SK-N-SH (cell line): ENCODE measurements at regions not wholly inside any gene's neighbourhood (a gene's known extent, or its start where the extent isn't known, plus 50 kb on each side); places are given as distances from the start of the nearest gene placed in this dataset.
"Not testable (repeated sequence)": the region's sequence is repeated elsewhere in the genome, so short reads cannot be mapped to it uniquely, and the experiment has no call there.

Source experiments
- CTCF ChIA-PET: fragments of 300-600, 350-600 bp; formaldehyde crosslinking; extraction: SDS; loops from one replicate; lab custom pipeline; 2021; lab: Yijun Ruan, JAX
- POLR2A ChIA-PET: fragments of 350-600 bp; sonication (Branson Sonifier 250); formaldehyde crosslinking; extraction: SDS; loops from one replicate; lab custom pipeline; 2020; ENCODE audit warnings: antibody characterized with exemption, inconsistent platforms; lab: Yijun Ruan, JAX
- DNase-seq: peaks from one replicate; pipeline ENCODE4 v3.0.0; 2012
- H2AFZ ChIP-seq: fragments of 200-600 bp; sonication (generic); 2 replicates; pipeline ENCODE4 v1.8.1; 2016; ENCODE audit warnings: antibody characterized with exemption, mild to moderate bottlenecking, low read depth
- H3F3A ChIP-seq: fragments of 200-600 bp; sonication (generic); replicated peaks from 2 replicates; pipeline ENCODE3; 2016; ENCODE audit warnings: antibody characterized with exemption, mild to moderate bottlenecking; ENCODE audit not compliant: insufficient read depth
- H3K27ac ChIP-seq, 2 experiments: fragments of 200-500 bp in 1 of 2; fragments of 200-600 bp in 1 of 2; sonication (Bioruptor generic) in 1 of 2; sonication (generic), shearing (Covaris generic) in 1 of 2; 2 replicates each; pipeline versions ENCODE4 v1.5.1 to v1.6.1; 2014 to 2016; ENCODE audit warnings: low read depth in 2 of 2, inconsistent platforms in 1 of 2, low read length in 1 of 2, mild to moderate bottlenecking in 1 of 2, mixed read lengths in 1 of 2
- H3K27me3 ChIP-seq: fragments of 200-600 bp; sonication (generic), shearing (Covaris generic); 2 replicates; pipeline ENCODE4 v1.6.1; 2016; ENCODE audit warnings: mixed run types; ENCODE audit not compliant: insufficient read depth
- H3K36me3 ChIP-seq, 2 experiments: fragments of 200-500 bp in 1 of 2; fragments of 200-600 bp in 1 of 2; sonication (Bioruptor generic) in 1 of 2; sonication (generic) in 1 of 2; replicated peaks in 1 of 2; 2 replicates each; pipeline versions ENCODE3 to v1.5.1; 2014 to 2016; ENCODE audit warnings: low read length in 1 of 2, mild to moderate bottlenecking in 1 of 2; ENCODE audit not compliant: insufficient read depth in 2 of 2, control insufficient read depth in 1 of 2
- H3K4me1 ChIP-seq, 2 experiments: fragments of 200-500 bp in 1 of 2; fragments of 200-600 bp in 1 of 2; sonication (Bioruptor generic) in 1 of 2; sonication (generic), shearing (Covaris generic) in 1 of 2; 2 replicates each; pipeline versions ENCODE4 v1.5.1 to v1.6.1; 2014 to 2016; ENCODE audit warnings: low read depth in 1 of 2, low read length in 1 of 2, mixed run types in 1 of 2; ENCODE audit not compliant: insufficient read depth in 2 of 2, control insufficient read depth in 1 of 2
- H3K4me2 ChIP-seq: fragments of 200-600 bp; sonication (generic), shearing (Covaris generic); 2 replicates; pipeline ENCODE4 v1.6.1; 2017; ENCODE audit warnings: mixed run types
- H3K4me3 ChIP-seq, 2 experiments: fragments of 200-500 bp in 1 of 2; fragments of 200-600 bp in 1 of 2; sonication (Bioruptor generic) in 1 of 2; sonication (generic), shearing (Covaris generic) in 1 of 2; 2 replicates each; pipeline versions ENCODE4 v1.5.1 to v1.8.1; 2014 to 2016; ENCODE audit warnings: low read depth in 2 of 2, inconsistent platforms in 1 of 2, low read length in 1 of 2, mild to moderate bottlenecking in 1 of 2, mixed read lengths in 1 of 2, moderate library complexity in 1 of 2
- H3K79me2 ChIP-seq: fragments of 200-600 bp; sonication (generic); 2 replicates; pipeline ENCODE4 v1.8.1; 2017; ENCODE audit warnings: mild to moderate bottlenecking; ENCODE audit not compliant: insufficient read depth
- H3K9ac ChIP-seq: fragments of 200-600 bp; sonication (generic); 2 replicates; pipeline ENCODE4 v1.6.1; 2017; ENCODE audit warnings: mixed run types
- H3K9me2 ChIP-seq: fragments of 200-600 bp; sonication (generic); 2 replicates; pipeline ENCODE4 v1.6.1; 2017; ENCODE audit warnings: mixed run types
- H3K9me3 ChIP-seq: fragments of 200-600 bp; sonication (generic); 2 replicates; pipeline ENCODE4 v1.6.1; 2017; ENCODE audit warnings: mixed run types, mild to moderate bottlenecking, moderate library complexity
- H4K20me1 ChIP-seq: fragments of 200-600 bp; sonication (generic); 2 replicates; pipeline ENCODE4 v1.6.1; 2017; ENCODE audit warnings: mild to moderate bottlenecking, mixed run types; ENCODE audit not compliant: insufficient read depth
- CHD2 ChIP-seq: fragments of 150-350 bp; IDR thresholded peaks from 2 replicates; pipeline ENCODE4 v1.6.1; 2018; ENCODE audit warnings: low read length; ENCODE audit not compliant: partially characterized antibody
- ELF1 ChIP-seq: IDR thresholded peaks from 2 replicates; pipeline ENCODE4 v1.4.0; 2012
- FOSL2 ChIP-seq: IDR thresholded peaks from 2 replicates; pipeline ENCODE4 v1.4.0; 2012; ENCODE audit warnings: low read depth, mild to moderate bottlenecking, moderate library complexity, borderline replicate concordance
- GATA2 ChIP-seq: sonication (generic); formaldehyde crosslinking; IDR thresholded peaks from 2 replicates; pipeline ENCODE4 v1.5.0; 2020; ENCODE audit warnings: mild to moderate bottlenecking, missing genetic modification reagents
- JUND ChIP-seq: IDR thresholded peaks from 2 replicates; pipeline ENCODE4 v1.4.0; 2012
- MEF2A ChIP-seq: IDR thresholded peaks from 2 replicates; pipeline ENCODE4 v1.4.0; 2012; ENCODE audit warnings: low read depth, borderline replicate concordance
- TAF1 ChIP-seq: IDR thresholded peaks from 2 replicates; pipeline ENCODE4 v1.6.1; 2012; ENCODE audit warnings: low read depth, mild to moderate bottlenecking, low read length, moderate library complexity, borderline replicate concordance
- WGBS: methylation state at CpG from one replicate; pipeline ENCODE4 v1.1.6; 2017; ENCODE audit warnings: low lambda C conversion rate; 5-methylcytosine and 5-hydroxymethylcytosine counted together
- TF ChIP-seq, protein P1 (sequence below): fragments of 150-350 bp; IDR thresholded peaks from 2 replicates; pipeline ENCODE4 v1.6.1; 2016; ENCODE audit warnings: mild to moderate bottlenecking, low read depth, low read length
- TF ChIP-seq, protein P2 (sequence below): IDR thresholded peaks from 2 replicates; pipeline ENCODE4 v1.4.0; 2012; ENCODE audit warnings: low read depth
- TF ChIP-seq, protein P3 (sequence below): IDR thresholded peaks from 2 replicates; pipeline ENCODE4 v1.4.0; 2012; ENCODE audit warnings: low read depth, borderline replicate concordance
- TF ChIP-seq, protein P4 (sequence below): fragments of 200-600 bp; sonication (generic); IDR thresholded peaks from 2 replicates; pipeline ENCODE4 v1.6.1; 2017; ENCODE audit warnings: antibody characterized with exemption, mild to moderate bottlenecking, moderate library complexity

DNA sequence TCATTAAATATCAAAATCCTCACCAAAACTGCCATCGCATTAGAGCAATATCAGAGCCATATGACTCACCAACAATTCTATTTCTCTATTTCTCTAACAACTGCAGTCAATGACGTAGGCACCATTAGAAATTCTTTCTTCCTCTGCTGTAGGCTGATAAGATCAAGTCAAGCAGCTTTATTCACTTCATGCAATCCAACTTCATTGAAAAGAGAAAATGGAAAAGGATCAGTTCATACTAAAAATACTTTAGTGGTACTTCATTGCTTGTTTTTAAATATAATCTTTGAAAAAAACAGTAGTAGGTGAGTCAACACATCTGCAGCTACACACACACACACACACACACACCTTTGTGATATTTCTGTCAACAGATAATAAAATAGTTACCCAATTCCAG, 345.3 kb upstream of the TENM3 start (continued):
- TF ChIP-seq, protein P1, sequence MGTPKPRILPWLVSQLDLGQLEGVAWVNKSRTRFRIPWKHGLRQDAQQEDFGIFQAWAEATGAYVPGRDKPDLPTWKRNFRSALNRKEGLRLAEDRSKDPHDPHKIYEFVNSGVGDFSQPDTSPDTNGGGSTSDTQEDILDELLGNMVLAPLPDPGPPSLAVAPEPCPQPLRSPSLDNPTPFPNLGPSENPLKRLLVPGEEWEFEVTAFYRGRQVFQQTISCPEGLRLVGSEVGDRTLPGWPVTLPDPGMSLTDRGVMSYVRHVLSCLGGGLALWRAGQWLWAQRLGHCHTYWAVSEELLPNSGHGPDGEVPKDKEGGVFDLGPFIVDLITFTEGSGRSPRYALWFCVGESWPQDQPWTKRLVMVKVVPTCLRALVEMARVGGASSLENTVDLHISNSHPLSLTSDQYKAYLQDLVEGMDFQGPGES = no peak
- TF ChIP-seq, protein P2, sequence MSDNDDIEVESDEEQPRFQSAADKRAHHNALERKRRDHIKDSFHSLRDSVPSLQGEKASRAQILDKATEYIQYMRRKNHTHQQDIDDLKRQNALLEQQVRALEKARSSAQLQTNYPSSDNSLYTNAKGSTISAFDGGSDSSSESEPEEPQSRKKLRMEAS = no peak
- peak; percentile 48; the same call in 1 of the 2 replicates for TF ChIP-seq FOSL2
- TF ChIP-seq, protein P3, sequence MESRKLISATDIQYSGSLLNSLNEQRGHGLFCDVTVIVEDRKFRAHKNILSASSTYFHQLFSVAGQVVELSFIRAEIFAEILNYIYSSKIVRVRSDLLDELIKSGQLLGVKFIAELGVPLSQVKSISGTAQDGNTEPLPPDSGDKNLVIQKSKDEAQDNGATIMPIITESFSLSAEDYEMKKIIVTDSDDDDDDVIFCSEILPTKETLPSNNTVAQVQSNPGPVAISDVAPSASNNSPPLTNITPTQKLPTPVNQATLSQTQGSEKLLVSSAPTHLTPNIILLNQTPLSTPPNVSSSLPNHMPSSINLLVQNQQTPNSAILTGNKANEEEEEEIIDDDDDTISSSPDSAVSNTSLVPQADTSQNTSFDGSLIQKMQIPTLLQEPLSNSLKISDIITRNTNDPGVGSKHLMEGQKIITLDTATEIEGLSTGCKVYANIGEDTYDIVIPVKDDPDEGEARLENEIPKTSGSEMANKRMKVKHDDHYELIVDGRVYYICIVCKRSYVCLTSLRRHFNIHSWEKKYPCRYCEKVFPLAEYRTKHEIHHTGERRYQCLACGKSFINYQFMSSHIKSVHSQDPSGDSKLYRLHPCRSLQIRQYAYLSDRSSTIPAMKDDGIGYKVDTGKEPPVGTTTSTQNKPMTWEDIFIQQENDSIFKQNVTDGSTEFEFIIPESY = no peak
- TF ChIP-seq, all 33 proteins: peak for 8

DNA sequence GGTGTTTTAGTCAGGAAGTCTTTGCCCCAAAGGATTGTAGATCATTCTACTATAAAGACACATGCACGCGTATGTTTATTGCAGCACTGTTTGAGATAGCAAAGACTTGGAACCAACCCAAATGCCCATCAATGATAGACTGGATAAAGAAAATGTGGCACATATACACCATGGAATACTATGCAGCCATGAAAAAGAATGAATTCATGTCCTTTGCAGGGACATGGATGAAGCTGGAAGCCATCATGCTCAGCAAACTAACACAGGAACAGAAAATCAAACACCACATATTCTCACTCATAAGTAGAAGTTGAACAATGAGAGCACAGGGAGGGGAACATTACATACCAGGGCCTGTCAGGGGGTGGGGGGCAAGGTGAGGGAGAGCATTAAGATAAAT, 340.8 kb upstream of the TENM3 start:
- H4K20me1 ChIP-seq, H3K4me2 ChIP-seq, H3K9ac ChIP-seq, DNase-seq, H3K27me3 ChIP-seq, CTCF ChIA-PET, POLR2A ChIA-PET, H3K4me3 ChIP-seq, H3K79me2 ChIP-seq, H2AFZ ChIP-seq, H3K9me2 ChIP-seq, H3K27ac ChIP-seq, H3K36me3 ChIP-seq, H3K4me1 ChIP-seq, H3K9me3 ChIP-seq: not testable (repeated sequence)
- peaks cover 12% of the 10 kb centered on the region for H3F3A ChIP-seq
- WGBS = 91% methylated on average over 2 of the region's 2 CpGs

DNA sequence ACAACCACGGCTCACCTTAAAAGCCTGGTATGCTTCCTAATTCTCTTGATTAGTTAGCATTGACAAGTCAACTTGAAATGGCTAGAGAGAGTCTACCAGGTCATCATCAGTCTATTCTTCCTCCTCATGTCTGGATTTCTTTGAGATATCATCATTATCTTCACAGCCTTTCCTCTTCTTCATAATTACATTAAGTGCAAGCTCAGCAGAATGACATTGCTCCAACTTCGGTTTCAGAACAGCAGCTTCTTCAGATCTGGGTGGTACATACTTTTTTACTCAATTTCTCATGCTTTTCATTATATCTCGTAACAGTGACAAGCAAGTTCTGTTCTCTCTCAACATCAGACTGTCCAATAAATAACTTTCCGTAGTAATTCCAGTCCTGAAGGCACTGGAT, 337.5 kb upstream of the TENM3 start:
- no peaks in the 10 kb centered on the region for H3K9me2 ChIP-seq
- H3K27ac ChIP-seq = no peak overlapping the region
- no peak overlapping the region for H3K4me2 ChIP-seq
- ChIA-PET POLR2A (no interaction called here), CTCF (no interaction called here)
- H3F3A ChIP-seq = no peaks in the 10 kb centered on the region
- TF ChIP-seq CHD2 (no peak), GATA2 (CRISPR knock-in tag) (no peak), ELF1 (no peak), TAF1 (no peak), JUND (no peak), MEF2A (no peak)
- TF ChIP-seq, protein P4, sequence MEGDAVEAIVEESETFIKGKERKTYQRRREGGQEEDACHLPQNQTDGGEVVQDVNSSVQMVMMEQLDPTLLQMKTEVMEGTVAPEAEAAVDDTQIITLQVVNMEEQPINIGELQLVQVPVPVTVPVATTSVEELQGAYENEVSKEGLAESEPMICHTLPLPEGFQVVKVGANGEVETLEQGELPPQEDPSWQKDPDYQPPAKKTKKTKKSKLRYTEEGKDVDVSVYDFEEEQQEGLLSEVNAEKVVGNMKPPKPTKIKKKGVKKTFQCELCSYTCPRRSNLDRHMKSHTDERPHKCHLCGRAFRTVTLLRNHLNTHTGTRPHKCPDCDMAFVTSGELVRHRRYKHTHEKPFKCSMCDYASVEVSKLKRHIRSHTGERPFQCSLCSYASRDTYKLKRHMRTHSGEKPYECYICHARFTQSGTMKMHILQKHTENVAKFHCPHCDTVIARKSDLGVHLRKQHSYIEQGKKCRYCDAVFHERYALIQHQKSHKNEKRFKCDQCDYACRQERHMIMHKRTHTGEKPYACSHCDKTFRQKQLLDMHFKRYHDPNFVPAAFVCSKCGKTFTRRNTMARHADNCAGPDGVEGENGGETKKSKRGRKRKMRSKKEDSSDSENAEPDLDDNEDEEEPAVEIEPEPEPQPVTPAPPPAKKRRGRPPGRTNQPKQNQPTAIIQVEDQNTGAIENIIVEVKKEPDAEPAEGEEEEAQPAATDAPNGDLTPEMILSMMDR = no peak
- TF ChIP-seq, protein P2 = no peak
- H2AFZ ChIP-seq = no peak overlapping the region
- no peaks in the 10 kb centered on the region for H3K9me3 ChIP-seq
- no peak overlapping the region for H3K4me3 ChIP-seq
- no peaks in the 10 kb centered on the region for H3K27me3 ChIP-seq
- H3K36me3 ChIP-seq = no peaks in the 10 kb centered on the region
- DNase-seq = no peak
- no peaks in the 10 kb centered on the region for H4K20me1 ChIP-seq
- no peaks in the 10 kb centered on the region for H3K79me2 ChIP-seq
- H3K4me1 ChIP-seq = no peaks in the 10 kb centered on the region
- H3K9ac ChIP-seq = no peak overlapping the region
- WGBS = 53% methylated on average over 4 of the region's 4 CpGs
